H1 (cell line): ENCODE measurements at regions not wholly inside any gene's neighbourhood (a gene's known extent, or its start where the extent isn't known, plus 50 kb on each side); places are given as distances from the start of the nearest gene placed in this dataset.
A peak's percentile ranks its signal among the peaks of the same experiment; 100 is the strongest.

Experiments
- CTCF ChIA-PET: fragments of 300-600 bp; sonication (Branson Sonifier 250); formaldehyde crosslinking; loops from one replicate; lab custom pipeline; 2021; ENCODE audit not compliant: partially characterized antibody; lab: Charles Lee
- POLR2A ChIA-PET: fragments of 300-600 bp; sonication (Branson Sonifier 250); formaldehyde crosslinking; loops from one replicate; lab custom pipeline; 2021; ENCODE audit warnings: inconsistent platforms; ENCODE audit not compliant: partially characterized antibody; lab: Charles Lee
- DNase-seq, 2 experiments: peaks; one replicate each; pipeline versions ENCODE4 v3.0.0 to v3.0.0-alpha.2; 2010 to 2022; ENCODE audit warnings: low spot score in 2 of 2, low read depth in 1 of 2, mixed read lengths in 1 of 2
- FAIRE-seq: peaks from 2 replicates; lab custom pipeline; 2011; peaks lifted over from hg19 to GRCh38; lab: Jason Lieb, UNC
- H2AFZ ChIP-seq: 2 replicates; pipeline ENCODE4 v1.8.1; 2012; ENCODE audit warnings: low read length, inconsistent platforms
- H2AK5ac ChIP-seq: 2 replicates; pipeline ENCODE4 v1.6.1; 2013; ENCODE audit warnings: low read depth, low read length
- H2BK120ac ChIP-seq: replicated peaks from 2 replicates; pipeline ENCODE3; 2013; ENCODE audit warnings: low read depth, low read length, inconsistent platforms
- H2BK12ac ChIP-seq: 2 replicates; pipeline ENCODE4 v1.6.1; 2013; ENCODE audit warnings: low read depth, low read length
- H2BK15ac ChIP-seq: 2 replicates; pipeline ENCODE4 v1.6.1; 2013; ENCODE audit warnings: low read length
- H2BK20ac ChIP-seq: 2 replicates; pipeline ENCODE4 v1.6.1; 2013; ENCODE audit warnings: low read length
- H2BK5ac ChIP-seq: 2 replicates; pipeline ENCODE4 v1.6.1; 2013; ENCODE audit warnings: low read depth, low read length
- H3K14ac ChIP-seq: 2 replicates; pipeline ENCODE4 v1.6.1; 2013; ENCODE audit warnings: inconsistent platforms; ENCODE audit not compliant: insufficient read length
- H3K18ac ChIP-seq: 2 replicates; pipeline ENCODE4 v1.6.1; 2013; ENCODE audit warnings: low read length; ENCODE audit errors: extremely low read depth
- H3K23ac ChIP-seq: 2 replicates; pipeline ENCODE4 v1.6.1; 2013; ENCODE audit warnings: inconsistent platforms; ENCODE audit not compliant: insufficient read length
- H3K23me2 ChIP-seq: 2 replicates; pipeline ENCODE4 v1.6.1; 2013; ENCODE audit warnings: low read depth, low read length
- H3K27ac ChIP-seq: 2 replicates; pipeline ENCODE4 v1.6.1; 2011; ENCODE audit warnings: low read depth, low read length, inconsistent platforms
- H3K27me3 ChIP-seq, 4 experiments: replicated peaks in 1 of 4; 1 replicate in 1 of 4; 2 replicates in 3 of 4; pipeline versions ENCODE4 v1.6.1 to v1.8.1; 2011 to 2013; ENCODE audit warnings: low read length in 3 of 4, mild to moderate bottlenecking in 3 of 4, inconsistent platforms in 2 of 4, mixed read lengths in 2 of 4, moderate library complexity in 1 of 4; ENCODE audit not compliant: control insufficient read depth in 3 of 4, insufficient read depth in 3 of 4; ENCODE audit errors: extremely low read depth in 1 of 4
- H3K36me3 ChIP-seq, 4 experiments: 2 replicates each; pipeline versions ENCODE4 v1.6.1 to v1.8.1; 2011 to 2013; ENCODE audit warnings: mild to moderate bottlenecking in 4 of 4, low read length in 3 of 4, moderate library complexity in 2 of 4, control low read depth in 1 of 4, inconsistent platforms in 1 of 4; ENCODE audit not compliant: insufficient read depth in 4 of 4, control insufficient read depth in 2 of 4
- H3K4ac ChIP-seq: replicated peaks from 2 replicates; pipeline ENCODE3; 2013; ENCODE audit warnings: low read length, low read depth, mixed read lengths, inconsistent platforms; ENCODE audit not compliant: insufficient read length
- H3K4me1 ChIP-seq, 4 experiments: replicated peaks in 1 of 4; 1 replicate in 1 of 4; 2 replicates in 3 of 4; pipeline versions ENCODE4 v1.6.1 to v1.8.1; 2011 to 2013; ENCODE audit warnings: low read length in 3 of 4, inconsistent platforms in 2 of 4, mixed read lengths in 1 of 4; ENCODE audit not compliant: insufficient read depth in 4 of 4, control insufficient read depth in 3 of 4
- H3K4me2 ChIP-seq, 2 experiments: 2 replicates each; pipeline versions ENCODE4 v1.6.1 to v1.8.1; 2011 to 2013; ENCODE audit warnings: low read depth in 2 of 2, low read length in 2 of 2, control low read depth in 1 of 2, inconsistent platforms in 1 of 2, mild to moderate bottlenecking in 1 of 2; ENCODE audit not compliant: insufficient read depth in 1 of 2
- H3K4me3 ChIP-seq, 4 experiments: fragments of 200-600, 300-600 bp in 1 of 4; sonication (generic), shearing (Covaris generic), sonication (Bioruptor Twin) in 1 of 4; 2 replicates each; pipeline versions ENCODE4 v1.5.1 to v1.8.1; 2011 to 2016; ENCODE audit warnings: low read length in 4 of 4, low read depth in 3 of 4, control low read depth in 2 of 4, inconsistent platforms in 2 of 4, mild to moderate bottlenecking in 2 of 4, mixed read lengths in 1 of 4, moderate library complexity in 1 of 4; ENCODE audit not compliant: insufficient read depth in 2 of 4; ENCODE audit errors: extremely low read depth in 1 of 4
- H3K56ac ChIP-seq: replicated peaks from 2 replicates; pipeline ENCODE3; 2013; ENCODE audit warnings: low read depth, mild to moderate bottlenecking, mixed read lengths, low read length, inconsistent platforms; ENCODE audit not compliant: insufficient read length
- H3K79me1 ChIP-seq: 2 replicates; pipeline ENCODE4 v1.6.1; 2013; ENCODE audit warnings: low read depth, low read length, control low read depth
- H3K79me2 ChIP-seq, 2 experiments: 2 replicates each; pipeline versions ENCODE4 v1.6.1 to v1.8.1; 2012 to 2013; ENCODE audit warnings: low read length in 2 of 2, mild to moderate bottlenecking in 2 of 2, inconsistent platforms in 1 of 2; ENCODE audit not compliant: insufficient read depth in 2 of 2, control insufficient read depth in 1 of 2
- H3K9ac ChIP-seq, 4 experiments: replicated peaks in 1 of 4; 1 replicate in 1 of 4; 2 replicates in 3 of 4; pipeline versions ENCODE4 v1.6.1 to v1.8.1; 2011 to 2013; ENCODE audit warnings: low read depth in 3 of 4, low read length in 3 of 4, control low read depth in 2 of 4, mild to moderate bottlenecking in 2 of 4, moderate library complexity in 2 of 4, inconsistent platforms in 1 of 4; ENCODE audit errors: extremely low read depth in 1 of 4
- H3K9me3 ChIP-seq, 2 experiments: 2 replicates each; pipeline versions ENCODE4 v1.6.1 to v1.8.1; 2012 to 2013; ENCODE audit warnings: mild to moderate bottlenecking in 2 of 2, moderate library complexity in 2 of 2, control low read depth in 1 of 2, inconsistent platforms in 1 of 2, low read depth in 1 of 2, low read length in 1 of 2, mixed read lengths in 1 of 2; ENCODE audit not compliant: insufficient read depth in 2 of 2
- H4K20me1 ChIP-seq, 2 experiments: replicated peaks in 1 of 2; 2 replicates each; pipeline versions ENCODE3 to v1.8.1; 2011 to 2013; ENCODE audit warnings: inconsistent platforms in 2 of 2, low read length in 2 of 2, mild to moderate bottlenecking in 1 of 2; ENCODE audit not compliant: insufficient read depth in 2 of 2, control insufficient read depth in 1 of 2
- H4K5ac ChIP-seq: 2 replicates; pipeline ENCODE4 v1.6.1; 2013; ENCODE audit warnings: low read length, low read depth, mixed read lengths, inconsistent platforms; ENCODE audit not compliant: insufficient read length
- H4K8ac ChIP-seq: 2 replicates; pipeline ENCODE4 v1.8.0; 2013; ENCODE audit warnings: mild to moderate bottlenecking, moderate library complexity, low read length, inconsistent platforms; ENCODE audit not compliant: insufficient read depth; ENCODE audit errors: extremely low read depth
- H4K91ac ChIP-seq: replicated peaks from 2 replicates; pipeline ENCODE3; 2013; ENCODE audit warnings: low read length, mixed read lengths, inconsistent platforms; ENCODE audit not compliant: insufficient read length
- RFX5 ChIP-seq: IDR thresholded peaks from 2 replicates; pipeline ENCODE4 v1.6.1; 2011; ENCODE audit warnings: low read depth, low read length, improper control_type of control experiment, borderline replicate concordance
- WGBS, 2 experiments: shearing (Covaris generic) in 1 of 2; methylation state at CpG; one replicate each; pipeline versions ENCODE4 v1.1.6 to v1.1.7; 2013 to 2015; ENCODE audit warnings: low lambda C conversion rate in 2 of 2, mixed read lengths in 2 of 2, inconsistent platforms in 1 of 2, low coverage in 1 of 2, missing lambda C conversion rate in 1 of 2; ENCODE audit not compliant: insufficient replicate concordance in 2 of 2, insufficient coverage in 1 of 2, insufficient read length in 1 of 2; ENCODE audit errors: extremely low coverage in 1 of 2, missing lambda C conversion rate in 1 of 2; 5-methylcytosine and 5-hydroxymethylcytosine counted together

GRCh38 chr1:228998179-228998578, 262.9 kb downstream of the RHOU start:
- Histone ChIP-seq H2BK15ac (no peak overlapping the region), H2BK20ac (no peak overlapping the region), H3K14ac (no peak overlapping the region), H3K4me1 (peaks cover 0 to 2% (median 0%) of the 10 kb centered on the region in 4 experiments; a peak in 3 of 7 replicates), H2AFZ (no peak overlapping the region), H3K27ac (no peak overlapping the region), H3K36me3 (no peaks in the 10 kb centered on the region), H3K23me2 (no peaks in the 10 kb centered on the region), H4K91ac (peak overlapping the region; percentile 46), H3K79me2 (no peaks in the 10 kb centered on the region), H3K9me3 (no peaks in the 10 kb centered on the region), H4K20me1 (no peaks in the 10 kb centered on the region), H4K5ac (no peak overlapping the region), H2AK5ac (no peak overlapping the region), H3K4ac (no peak overlapping the region), H3K18ac (no peak overlapping the region), H2BK5ac (no peak overlapping the region), H3K4me2 (no peak overlapping the region), H3K27me3 (no peaks in the 10 kb centered on the region; a peak in 1 of 7 replicates), H4K8ac (no peak overlapping the region; the same call in 1 of the 2 replicates), H2BK120ac (no peak overlapping the region), H3K4me3 (no peak overlapping the region), H3K9ac (no peak overlapping the region), H3K56ac (no peak overlapping the region), H3K79me1 (no peaks in the 10 kb centered on the region), H3K23ac (no peak overlapping the region), H2BK12ac (no peak overlapping the region)
- CTCF ChIA-PET = interaction anchor here (0.6 to 1.3 kb wide), 3 partner anchors 11 to 333 kb away, joined by 3 to 4 read pairs (median 3); no protein-coding TSS in a partner anchor
- POLR2A ChIA-PET = no interaction called here
- no peak for TF ChIP-seq RFX5
- FAIRE-seq (no peak), DNase-seq (no peak)
- WGBS, 2 experiments = 93% methylated on average over 6 of the region's 6 CpGs; no CpG with 5 or more reads in 1 of the 2 experiments
